Liver (tissue), 8 donors: ENCODE measurements at regions not wholly inside any gene's neighbourhood (a gene's known extent, or its start where the extent isn't known, plus 50 kb on each side); places are given as distances from the start of the nearest gene placed in this dataset.
"Not testable (repeated sequence)": the region's sequence is repeated elsewhere in the genome, so short reads cannot be mapped to it uniquely, and the experiment has no call there.

Experiments
- DNase-seq: peaks from one replicate; pipeline ENCODE4 v3.0.0-alpha.2; 2017; ENCODE audit warnings: low spot score
- H3K27ac ChIP-seq, 2 donors: one replicate each; pipeline ENCODE4 v1.7.0; 2013; ENCODE audit warnings: inconsistent platforms in 2 of 2, low read length in 2 of 2, control low read depth in 1 of 2, low read depth in 1 of 2, mild to moderate bottlenecking in 1 of 2
- H3K27me3 ChIP-seq, 4 donors: one replicate each; pipeline versions ENCODE4 v1.6.1 to v1.7.0; 2013; ENCODE audit warnings: low read length in 3 of 4, inconsistent platforms in 1 of 4, mild to moderate bottlenecking in 1 of 4, moderate library complexity in 1 of 4; ENCODE audit not compliant: control insufficient read depth in 4 of 4, insufficient read depth in 4 of 4
- H3K36me3 ChIP-seq, 4 donors: one replicate each; pipeline versions ENCODE4 v1.6.1 to v1.7.0; 2013; ENCODE audit warnings: low read length in 3 of 4, mild to moderate bottlenecking in 3 of 4, low read depth in 1 of 4, moderate library complexity in 1 of 4; ENCODE audit not compliant: control insufficient read depth in 4 of 4, insufficient read depth in 3 of 4
- H3K4me1 ChIP-seq, 4 donors: one replicate each; pipeline versions ENCODE4 v1.6.1 to v1.7.0; 2013; ENCODE audit warnings: low read length in 3 of 4, mild to moderate bottlenecking in 3 of 4, moderate library complexity in 1 of 4; ENCODE audit not compliant: control insufficient read depth in 4 of 4, insufficient read depth in 4 of 4
- H3K4me3 ChIP-seq, 3 donors: one replicate each; pipeline versions ENCODE4 v1.6.1 to v1.7.0; 2013; ENCODE audit warnings: low read length in 3 of 3, control low read depth in 1 of 3, low read depth in 1 of 3, mild to moderate bottlenecking in 1 of 3
- H3K9ac ChIP-seq, 2 donors: one replicate each; pipeline ENCODE4 v1.7.0; 2013; ENCODE audit warnings: low read length in 2 of 2, mild to moderate bottlenecking in 2 of 2, moderate library complexity in 2 of 2, control low read depth in 1 of 2, low read depth in 1 of 2
- H3K9me3 ChIP-seq, 4 donors: one replicate each; pipeline versions ENCODE4 v1.6.1 to v1.7.0; 2013; ENCODE audit warnings: low read length in 3 of 4; ENCODE audit not compliant: control insufficient read depth in 4 of 4
- ATF3 ChIP-seq: IDR thresholded peaks from 2 replicates; pipeline ENCODE4 v1.6.1; 2016; ENCODE audit warnings: antibody characterized with exemption
- CTCF ChIP-seq: fragments of 150-350 bp; IDR thresholded peaks from 2 replicates; pipeline ENCODE4 v1.5.1; 2017; ENCODE audit warnings: improper control_type of control experiment, low read depth, low read length; ENCODE audit not compliant: missing input control
- EGR1 ChIP-seq, 2 donors: IDR thresholded peaks; 2 replicates each; pipeline ENCODE4 v1.6.1; 2016 to 2018; ENCODE audit warnings: antibody characterized with exemption in 2 of 2, low read depth in 2 of 2
- FOXA1 ChIP-seq: IDR thresholded peaks from 2 replicates; pipeline ENCODE4 v1.6.1; 2016; ENCODE audit warnings: antibody characterized with exemption
- FOXA2 ChIP-seq: IDR thresholded peaks from 2 replicates; pipeline ENCODE4 v1.6.1; 2016; ENCODE audit warnings: antibody characterized with exemption
- GABPA ChIP-seq, 2 donors: IDR thresholded peaks in 1 of 2; conservative IDR thresholded peaks in 1 of 2; 2 replicates each; pipeline ENCODE4 v1.6.1; 2016; ENCODE audit warnings: antibody characterized with exemption in 2 of 2, mild to moderate bottlenecking in 1 of 2, moderate library complexity in 1 of 2
- HNF4A ChIP-seq, 2 donors: conservative IDR thresholded peaks; 2 replicates each; pipeline ENCODE4 v1.6.1; 2016; ENCODE audit warnings: antibody characterized with exemption in 2 of 2, mild to moderate bottlenecking in 2 of 2
- HNF4G ChIP-seq: IDR thresholded peaks from 2 replicates; pipeline ENCODE4 v1.6.1; 2016; ENCODE audit warnings: antibody characterized with exemption
- MAX ChIP-seq: IDR thresholded peaks from 2 replicates; pipeline ENCODE4 v1.6.1; 2016; ENCODE audit warnings: antibody characterized with exemption
- NR2F2 ChIP-seq: IDR thresholded peaks from 2 replicates; pipeline ENCODE4 v1.6.1; 2016; ENCODE audit warnings: antibody characterized with exemption
- RAD21 ChIP-seq, 2 donors: IDR thresholded peaks; 2 replicates each; pipeline ENCODE4 v1.6.1; 2016; ENCODE audit warnings: antibody characterized with exemption in 2 of 2, mild to moderate bottlenecking in 2 of 2
- REST ChIP-seq: IDR thresholded peaks from 2 replicates; pipeline ENCODE4 v1.6.1; 2016; ENCODE audit warnings: antibody characterized with exemption, mild to moderate bottlenecking
- RXRA ChIP-seq, 2 donors: IDR thresholded peaks; 2 replicates each; pipeline ENCODE4 v1.6.1; 2017 to 2018; ENCODE audit warnings: antibody characterized with exemption in 2 of 2, mild to moderate bottlenecking in 1 of 2
- SP1 ChIP-seq: IDR thresholded peaks from 2 replicates; pipeline ENCODE4 v1.6.1; 2018; ENCODE audit warnings: antibody characterized with exemption, mild to moderate bottlenecking
- YY1 ChIP-seq: IDR thresholded peaks from 2 replicates; pipeline ENCODE4 v1.6.1; 2016; ENCODE audit warnings: antibody characterized with exemption, mild to moderate bottlenecking
- WGBS: extraction: QIAGEN DNeasy Blood & Tissue Kit; methylation state at CpG from one replicate; pipeline ENCODE4 v1.1.7; 2013; 5-methylcytosine and 5-hydroxymethylcytosine counted together
- donor health status: healthy.
- donor health status: healthy.
- donor health status: healthy.
- donor health status: healthy.
- donor health status: healthy.

- no peak for DNase-seq
- Histone ChIP-seq H3K27ac (no peak overlapping the region), H3K9ac (no peak overlapping the region), H3K27me3 (peaks cover 0 to 2% (median 0%) of the 10 kb centered on the region in 4 donors), H3K4me3 (no peak overlapping the region), H3K9me3 (no peaks in the 10 kb centered on the region), H3K36me3 (no peaks in the 10 kb centered on the region), H3K4me1 (no peaks in the 10 kb centered on the region)
- 78% methylated on average over 4 of the region's 4 CpGs for WGBS
- TF ChIP-seq RAD21 (IDR thresholded peaks at IDR 0.05) = no peak
- no peak for TF ChIP-seq CTCF
- no peak for TF ChIP-seq FOXA1
- TF ChIP-seq MAX = no peak
Measured at GRCh38 chr6:20341564-20341963, 60.1 kb upstream of the E2F3 start.

GRCh38 chr6:20346948-20347347 lies 54.7 kb upstream of the E2F3 start:
- not testable (repeated sequence) for H3K27ac ChIP-seq

GRCh38 chr6:20348041-20348440 lies 53.6 kb upstream of the E2F3 start:
- Histone ChIP-seq H3K9me3 (peaks cover 0 to 6% (median under 1%) of the 10 kb centered on the region in 4 donors), H3K27ac (no peak overlapping the region), H3K4me3 (no peak overlapping the region), H3K4me1 (no peaks in the 10 kb centered on the region), H3K36me3 (no peaks in the 10 kb centered on the region), H3K9ac (no peak overlapping the region), H3K27me3 (peaks cover 0 to 2% (median 0%) of the 10 kb centered on the region in 4 donors)
- DNase-seq = no peak
- TF ChIP-seq FOXA1 (no peak), REST (no peak), ATF3 (no peak), FOXA2 (no peak), YY1 (no peak), HNF4A (conservative IDR thresholded peaks at IDR 0.05) (no peak), GABPA (IDR thresholded peaks at IDR 0.05 in 1 of 2, conservative IDR thresholded peaks at IDR 0.05 in 1 of 2) (no peak), NR2F2 (no peak), RXRA (IDR thresholded peaks at IDR 0.05) (no peak), EGR1 (IDR thresholded peaks at IDR 0.05; ENCODE audit: low read depth in 2 of 2) (no peak), HNF4G (no peak), MAX (no peak), SP1 (no peak)
- WGBS = 87% methylated on average over 3 of the region's 3 CpGs

More at GRCh38 chr6:20346948-20347347, 54.7 kb upstream of the E2F3 start:
- not testable (repeated sequence) for H3K9ac ChIP-seq, H3K9me3 ChIP-seq, H3K36me3 ChIP-seq, DNase-seq, H3K4me3 ChIP-seq, H3K27me3 ChIP-seq, H3K4me1 ChIP-seq
- WGBS = 87% methylated on average over 4 of the region's 4 CpGs
